ENCODE measurements at regions not wholly inside any gene's neighbourhood (a gene's known extent, or its start where the extent isn't known, plus 50 kb on each side); places are given as distances from the start of the nearest gene placed in this dataset.

DNA sequence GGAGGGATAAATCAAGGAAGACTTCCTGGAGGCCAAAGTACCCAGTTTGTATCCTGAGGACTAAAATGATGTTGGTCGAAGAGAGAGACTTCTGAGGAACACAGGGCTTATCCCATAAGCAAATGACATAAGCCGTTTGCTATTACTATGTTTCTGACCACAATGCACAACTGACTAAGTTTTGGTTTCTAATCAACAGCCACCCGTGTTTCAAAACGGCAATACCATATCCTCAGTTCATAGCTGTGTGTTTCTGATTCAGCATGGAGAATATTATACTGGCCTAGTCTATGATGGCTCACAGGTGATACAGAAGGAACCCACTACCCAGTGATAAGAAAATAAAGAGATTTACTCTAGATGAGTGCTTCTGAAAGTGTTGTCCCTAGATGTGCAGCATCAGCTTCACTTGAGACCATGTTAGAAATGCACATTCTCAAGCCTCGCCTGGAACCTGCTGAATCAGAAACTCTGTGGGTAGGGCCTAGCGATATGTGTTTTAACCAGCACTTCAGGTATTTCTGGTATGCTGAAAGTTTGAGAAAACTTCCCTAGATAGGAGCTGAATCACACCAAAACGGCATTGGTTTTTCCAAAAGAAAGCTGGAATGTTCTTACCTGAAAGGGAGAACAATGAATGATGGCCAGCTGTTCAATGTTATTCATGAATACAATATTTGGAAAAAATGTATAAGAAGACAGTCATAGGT, 639.7 kb upstream of the NR2F2 start:
- peaks cover 27% of the 10 kb centered on the region for H3K9me3 Mint-ChIP-seq
- no peak overlapping the region for H3K4me3 Mint-ChIP-seq
- no peak for DNase-seq (ENCODE audit: low spot score)
- no peak for ATAC-seq
- H3K4me1 Mint-ChIP-seq, result no peaks in the 10 kb centered on the region
- TF ChIP-seq, protein P1, sequence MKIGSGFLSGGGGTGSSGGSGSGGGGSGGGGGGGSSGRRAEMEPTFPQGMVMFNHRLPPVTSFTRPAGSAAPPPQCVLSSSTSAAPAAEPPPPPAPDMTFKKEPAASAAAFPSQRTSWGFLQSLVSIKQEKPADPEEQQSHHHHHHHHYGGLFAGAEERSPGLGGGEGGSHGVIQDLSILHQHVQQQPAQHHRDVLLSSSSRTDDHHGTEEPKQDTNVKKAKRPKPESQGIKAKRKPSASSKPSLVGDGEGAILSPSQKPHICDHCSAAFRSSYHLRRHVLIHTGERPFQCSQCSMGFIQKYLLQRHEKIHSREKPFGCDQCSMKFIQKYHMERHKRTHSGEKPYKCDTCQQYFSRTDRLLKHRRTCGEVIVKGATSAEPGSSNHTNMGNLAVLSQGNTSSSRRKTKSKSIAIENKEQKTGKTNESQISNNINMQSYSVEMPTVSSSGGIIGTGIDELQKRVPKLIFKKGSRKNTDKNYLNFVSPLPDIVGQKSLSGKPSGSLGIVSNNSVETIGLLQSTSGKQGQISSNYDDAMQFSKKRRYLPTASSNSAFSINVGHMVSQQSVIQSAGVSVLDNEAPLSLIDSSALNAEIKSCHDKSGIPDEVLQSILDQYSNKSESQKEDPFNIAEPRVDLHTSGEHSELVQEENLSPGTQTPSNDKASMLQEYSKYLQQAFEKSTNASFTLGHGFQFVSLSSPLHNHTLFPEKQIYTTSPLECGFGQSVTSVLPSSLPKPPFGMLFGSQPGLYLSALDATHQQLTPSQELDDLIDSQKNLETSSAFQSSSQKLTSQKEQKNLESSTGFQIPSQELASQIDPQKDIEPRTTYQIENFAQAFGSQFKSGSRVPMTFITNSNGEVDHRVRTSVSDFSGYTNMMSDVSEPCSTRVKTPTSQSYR (CRISPR knock-in tag; IDR thresholded peaks at IDR 0.05), result no peak
- no peak for TF ChIP-seq PRRX2 (CRISPR knock-in tag; IDR thresholded peaks at IDR 0.05)
- no peak overlapping the region for H3K27ac Mint-ChIP-seq
- CTCF ChIA-PET, result no interaction called here
- POLR2A ChIA-PET, result no interaction called here
- peaks cover 22% of the 10 kb centered on the region for H3K36me3 Mint-ChIP-seq
- H3K27me3 Mint-ChIP-seq (ENCODE audit: low read depth), result peaks cover 2% of the 10 kb centered on the region; the same call in 1 of the 2 replicates

DNA sequence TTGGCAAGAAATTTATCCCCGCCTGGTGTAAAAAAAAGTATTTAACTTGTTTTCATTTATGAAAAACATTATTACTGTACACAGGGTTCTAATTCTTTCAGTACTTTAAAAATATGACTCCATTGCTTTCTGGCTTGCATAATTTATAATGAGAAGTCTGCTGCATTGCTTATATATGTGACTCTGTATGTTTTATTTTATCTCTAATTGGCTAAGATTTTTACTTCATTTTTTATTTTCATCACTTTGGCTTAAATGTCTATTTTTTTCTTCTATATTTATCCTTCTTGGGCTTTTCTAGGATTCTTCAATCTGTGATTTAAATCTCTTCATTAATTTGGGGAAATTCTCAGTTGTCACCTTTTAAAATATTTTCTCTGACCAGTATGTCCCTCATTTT, 636.6 kb upstream of the NR2F2 start:
- Mint-ChIP-seq H3K9me3 (peaks cover 40% of the 10 kb centered on the region), H3K27me3 (ENCODE audit: low read depth) (peaks cover 2% of the 10 kb centered on the region; the same call in 1 of the 2 replicates), H3K27ac (no peak overlapping the region), H3K4me1 (no peaks in the 10 kb centered on the region), H3K4me3 (no peak overlapping the region), H3K36me3 (peaks cover 23% of the 10 kb centered on the region)
- CTCF ChIA-PET, result no interaction called here
- TF ChIP-seq ZNF317 (CRISPR knock-in tag; IDR thresholded peaks at IDR 0.05; ENCODE audit: borderline replicate concordance, low read depth), result peak; percentile 93
- TF ChIP-seq, protein P2, sequence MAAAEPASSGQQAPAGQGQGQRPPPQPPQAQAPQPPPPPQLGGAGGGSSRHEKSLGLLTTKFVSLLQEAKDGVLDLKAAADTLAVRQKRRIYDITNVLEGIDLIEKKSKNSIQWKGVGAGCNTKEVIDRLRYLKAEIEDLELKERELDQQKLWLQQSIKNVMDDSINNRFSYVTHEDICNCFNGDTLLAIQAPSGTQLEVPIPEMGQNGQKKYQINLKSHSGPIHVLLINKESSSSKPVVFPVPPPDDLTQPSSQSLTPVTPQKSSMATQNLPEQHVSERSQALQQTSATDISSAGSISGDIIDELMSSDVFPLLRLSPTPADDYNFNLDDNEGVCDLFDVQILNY (CRISPR knock-in tag; IDR thresholded peaks at IDR 0.05), result no peak
- ATAC-seq (no peak), DNase-seq (ENCODE audit: low spot score) (no peak)
- POLR2A ChIA-PET, result no interaction called here

DNA sequence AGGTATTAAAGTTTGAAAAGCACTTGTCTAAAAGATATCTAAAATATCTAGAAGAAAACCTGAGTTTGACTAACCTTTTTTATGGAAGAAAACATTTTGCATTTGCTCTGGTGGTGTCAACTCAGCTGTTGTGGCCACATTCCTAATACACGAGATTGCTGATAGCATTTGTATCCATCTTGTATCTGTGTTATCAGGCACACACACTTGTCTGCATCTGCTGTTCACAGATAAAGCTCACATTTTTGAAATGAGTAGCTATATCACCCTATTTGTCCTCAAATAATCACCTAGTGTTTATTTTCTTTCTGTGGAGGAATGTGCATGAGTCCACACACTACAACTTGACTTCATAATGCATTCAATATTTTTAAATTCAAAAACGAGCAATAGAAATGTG, 632.3 kb upstream of the NR2F2 start:
- Mint-ChIP-seq H3K9me3 (peaks cover 76% of the 10 kb centered on the region), H3K27me3 (ENCODE audit: low read depth) (peaks cover 2% of the 10 kb centered on the region; the same call in 1 of the 2 replicates), H3K4me3 (no peak overlapping the region), H3K36me3 (peaks cover 59% of the 10 kb centered on the region), H3K4me1 (no peaks in the 10 kb centered on the region), H3K27ac (no peak overlapping the region)
- DNase-seq (ENCODE audit: low spot score) (no peak), ATAC-seq (no peak)
- ChIA-PET CTCF (no interaction called here), POLR2A (no interaction called here)
- TF ChIP-seq OVOL2 (CRISPR knock-in tag; IDR thresholded peaks at IDR 0.05; ENCODE audit: borderline replicate concordance) (no peak), MXD4 (CRISPR knock-in tag; IDR thresholded peaks at IDR 0.05; ENCODE audit: borderline replicate concordance) (no peak), ZBTB21 (CRISPR knock-in tag; IDR thresholded peaks at IDR 0.05; ENCODE audit: borderline replicate concordance) (no peak), TEAD1 (CRISPR knock-in tag; IDR thresholded peaks at IDR 0.05) (no peak), RORB (CRISPR knock-in tag; IDR thresholded peaks at IDR 0.05) (no peak), FOXJ3 (CRISPR knock-in tag; IDR thresholded peaks at IDR 0.05; ENCODE audit: borderline replicate concordance) (no peak), FOXP1 (CRISPR knock-in tag; IDR thresholded peaks at IDR 0.05; ENCODE audit: borderline replicate concordance) (no peak), NR2C2 (CRISPR knock-in tag; IDR thresholded peaks at IDR 0.05) (no peak), SMAD3 (CRISPR knock-in tag; IDR thresholded peaks at IDR 0.05; ENCODE audit: borderline replicate concordance) (no peak)
- TF ChIP-seq, protein P3, sequence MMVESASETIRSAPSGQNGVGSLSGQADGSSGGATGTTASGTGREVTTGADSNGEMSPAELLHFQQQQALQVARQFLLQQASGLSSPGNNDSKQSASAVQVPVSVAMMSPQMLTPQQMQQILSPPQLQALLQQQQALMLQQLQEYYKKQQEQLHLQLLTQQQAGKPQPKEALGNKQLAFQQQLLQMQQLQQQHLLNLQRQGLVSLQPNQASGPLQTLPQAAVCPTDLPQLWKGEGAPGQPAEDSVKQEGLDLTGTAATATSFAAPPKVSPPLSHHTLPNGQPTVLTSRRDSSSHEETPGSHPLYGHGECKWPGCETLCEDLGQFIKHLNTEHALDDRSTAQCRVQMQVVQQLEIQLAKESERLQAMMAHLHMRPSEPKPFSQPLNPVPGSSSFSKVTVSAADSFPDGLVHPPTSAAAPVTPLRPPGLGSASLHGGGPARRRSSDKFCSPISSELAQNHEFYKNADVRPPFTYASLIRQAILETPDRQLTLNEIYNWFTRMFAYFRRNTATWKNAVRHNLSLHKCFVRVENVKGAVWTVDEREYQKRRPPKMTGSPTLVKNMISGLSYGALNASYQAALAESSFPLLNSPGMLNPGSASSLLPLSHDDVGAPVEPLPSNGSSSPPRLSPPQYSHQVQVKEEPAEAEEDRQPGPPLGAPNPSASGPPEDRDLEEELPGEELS (CRISPR knock-in tag; IDR thresholded peaks at IDR 0.05), result no peak
- TF ChIP-seq, protein P4, sequence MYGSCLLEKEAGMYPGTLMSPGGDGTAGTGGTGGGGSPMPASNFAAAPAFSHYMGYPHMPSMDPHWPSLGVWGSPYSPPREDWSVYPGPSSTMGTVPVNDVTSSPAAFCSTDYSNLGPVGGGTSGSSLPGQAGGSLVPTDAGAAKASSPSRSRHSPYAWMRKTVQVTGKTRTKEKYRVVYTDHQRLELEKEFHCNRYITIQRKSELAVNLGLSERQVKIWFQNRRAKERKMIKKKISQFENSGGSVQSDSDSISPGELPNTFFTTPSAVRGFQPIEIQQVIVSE (CRISPR knock-in tag; IDR thresholded peaks at IDR 0.05; ENCODE audit: borderline replicate concordance), result no peak
- TF ChIP-seq, protein P5, sequence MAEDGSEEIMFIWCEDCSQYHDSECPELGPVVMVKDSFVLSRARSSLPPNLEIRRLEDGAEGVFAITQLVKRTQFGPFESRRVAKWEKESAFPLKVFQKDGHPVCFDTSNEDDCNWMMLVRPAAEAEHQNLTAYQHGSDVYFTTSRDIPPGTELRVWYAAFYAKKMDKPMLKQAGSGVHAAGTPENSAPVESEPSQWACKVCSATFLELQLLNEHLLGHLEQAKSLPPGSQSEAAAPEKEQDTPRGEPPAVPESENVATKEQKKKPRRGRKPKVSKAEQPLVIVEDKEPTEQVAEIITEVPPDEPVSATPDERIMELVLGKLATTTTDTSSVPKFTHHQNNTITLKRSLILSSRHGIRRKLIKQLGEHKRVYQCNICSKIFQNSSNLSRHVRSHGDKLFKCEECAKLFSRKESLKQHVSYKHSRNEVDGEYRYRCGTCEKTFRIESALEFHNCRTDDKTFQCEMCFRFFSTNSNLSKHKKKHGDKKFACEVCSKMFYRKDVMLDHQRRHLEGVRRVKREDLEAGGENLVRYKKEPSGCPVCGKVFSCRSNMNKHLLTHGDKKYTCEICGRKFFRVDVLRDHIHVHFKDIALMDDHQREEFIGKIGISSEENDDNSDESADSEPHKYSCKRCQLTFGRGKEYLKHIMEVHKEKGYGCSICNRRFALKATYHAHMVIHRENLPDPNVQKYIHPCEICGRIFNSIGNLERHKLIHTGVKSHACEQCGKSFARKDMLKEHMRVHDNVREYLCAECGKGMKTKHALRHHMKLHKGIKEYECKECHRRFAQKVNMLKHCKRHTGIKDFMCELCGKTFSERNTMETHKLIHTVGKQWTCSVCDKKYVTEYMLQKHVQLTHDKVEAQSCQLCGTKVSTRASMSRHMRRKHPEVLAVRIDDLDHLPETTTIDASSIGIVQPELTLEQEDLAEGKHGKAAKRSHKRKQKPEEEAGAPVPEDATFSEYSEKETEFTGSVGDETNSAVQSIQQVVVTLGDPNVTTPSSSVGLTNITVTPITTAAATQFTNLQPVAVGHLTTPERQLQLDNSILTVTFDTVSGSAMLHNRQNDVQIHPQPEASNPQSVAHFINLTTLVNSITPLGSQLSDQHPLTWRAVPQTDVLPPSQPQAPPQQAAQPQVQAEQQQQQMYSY (CRISPR knock-in tag; IDR thresholded peaks at IDR 0.05), result no peak
- TF ChIP-seq, protein P6, sequence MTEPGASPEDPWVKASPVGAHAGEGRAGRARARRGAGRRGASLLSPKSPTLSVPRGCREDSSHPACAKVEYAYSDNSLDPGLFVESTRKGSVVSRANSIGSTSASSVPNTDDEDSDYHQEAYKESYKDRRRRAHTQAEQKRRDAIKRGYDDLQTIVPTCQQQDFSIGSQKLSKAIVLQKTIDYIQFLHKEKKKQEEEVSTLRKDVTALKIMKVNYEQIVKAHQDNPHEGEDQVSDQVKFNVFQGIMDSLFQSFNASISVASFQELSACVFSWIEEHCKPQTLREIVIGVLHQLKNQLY (CRISPR knock-in tag; IDR thresholded peaks at IDR 0.05), result no peak
- TF ChIP-seq, protein P1 (CRISPR knock-in tag; IDR thresholded peaks at IDR 0.05), result no peak
